ENCODE measurements at regions not wholly inside any gene's neighbourhood (a gene's known extent, or its start where the extent isn't known, plus 50 kb on each side); places are given as distances from the start of the nearest gene placed in this dataset.

- TF ChIP-seq POLR2AphosphoS5 (IDR thresholded peaks at IDR 0.05) (no peak), EP300 (IDR thresholded peaks at IDR 0.05) (no peak)
- TF ChIP-seq, protein P1, sequence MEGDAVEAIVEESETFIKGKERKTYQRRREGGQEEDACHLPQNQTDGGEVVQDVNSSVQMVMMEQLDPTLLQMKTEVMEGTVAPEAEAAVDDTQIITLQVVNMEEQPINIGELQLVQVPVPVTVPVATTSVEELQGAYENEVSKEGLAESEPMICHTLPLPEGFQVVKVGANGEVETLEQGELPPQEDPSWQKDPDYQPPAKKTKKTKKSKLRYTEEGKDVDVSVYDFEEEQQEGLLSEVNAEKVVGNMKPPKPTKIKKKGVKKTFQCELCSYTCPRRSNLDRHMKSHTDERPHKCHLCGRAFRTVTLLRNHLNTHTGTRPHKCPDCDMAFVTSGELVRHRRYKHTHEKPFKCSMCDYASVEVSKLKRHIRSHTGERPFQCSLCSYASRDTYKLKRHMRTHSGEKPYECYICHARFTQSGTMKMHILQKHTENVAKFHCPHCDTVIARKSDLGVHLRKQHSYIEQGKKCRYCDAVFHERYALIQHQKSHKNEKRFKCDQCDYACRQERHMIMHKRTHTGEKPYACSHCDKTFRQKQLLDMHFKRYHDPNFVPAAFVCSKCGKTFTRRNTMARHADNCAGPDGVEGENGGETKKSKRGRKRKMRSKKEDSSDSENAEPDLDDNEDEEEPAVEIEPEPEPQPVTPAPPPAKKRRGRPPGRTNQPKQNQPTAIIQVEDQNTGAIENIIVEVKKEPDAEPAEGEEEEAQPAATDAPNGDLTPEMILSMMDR (IDR thresholded peaks at IDR 0.05), result no peak
Measured at GRCh38 chr5:173837654-173838053, 50.5 kb upstream of the CPEB4 start.
